WTC11 (cell line): ENCODE measurements at regions not wholly inside any gene's neighbourhood (a gene's known extent, or its start where the extent isn't known, plus 50 kb on each side); places are given as distances from the start of the nearest gene placed in this dataset.

Source experiments
- NR2C2 ChIP-seq: sonication (generic); formaldehyde crosslinking; IDR thresholded peaks from 2 replicates; pipeline ENCODE4 v1.8.0; 2022; ENCODE audit warnings: mild to moderate bottlenecking, missing genetic modification reagents
- ZNF263 ChIP-seq: sonication (generic); formaldehyde crosslinking; IDR thresholded peaks from 2 replicates; pipeline ENCODE4 v1.8.1; 2022; ENCODE audit warnings: low read depth, mild to moderate bottlenecking, moderate library complexity, missing genetic modification reagents
- TF ChIP-seq, protein P1 (sequence below): fragments of 200-600 bp; IDR thresholded peaks from 2 replicates; pipeline ENCODE4 v1.8.0; 2022; ENCODE audit warnings: antibody characterized with exemption
- TF ChIP-seq, protein P2 (sequence below): sonication (generic); formaldehyde crosslinking; IDR thresholded peaks from 2 replicates; pipeline ENCODE4 v1.8.0; 2022; ENCODE audit warnings: mild to moderate bottlenecking, missing genetic modification reagents

DNA sequence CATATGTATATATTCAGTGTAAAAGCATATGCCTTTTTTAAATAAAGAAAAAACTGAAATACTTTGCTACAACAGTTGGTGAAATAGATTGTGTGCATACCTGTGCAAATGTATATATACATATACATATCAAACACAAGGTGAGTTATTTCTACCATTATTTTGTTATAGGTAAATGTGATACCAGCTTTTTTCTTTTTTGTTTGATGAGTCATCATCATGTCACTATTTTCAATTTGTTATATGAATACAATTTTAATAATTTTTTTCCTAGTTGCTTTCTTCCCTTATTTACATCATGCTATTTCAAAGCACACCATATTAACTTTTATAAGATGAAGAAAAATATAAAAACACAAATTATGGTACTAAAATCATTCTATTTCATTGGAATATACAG is 87.0 kb upstream of the STK17B start:
- TF ChIP-seq ZNF263 (CRISPR knock-in tag) = no peak
- TF ChIP-seq, protein P1, sequence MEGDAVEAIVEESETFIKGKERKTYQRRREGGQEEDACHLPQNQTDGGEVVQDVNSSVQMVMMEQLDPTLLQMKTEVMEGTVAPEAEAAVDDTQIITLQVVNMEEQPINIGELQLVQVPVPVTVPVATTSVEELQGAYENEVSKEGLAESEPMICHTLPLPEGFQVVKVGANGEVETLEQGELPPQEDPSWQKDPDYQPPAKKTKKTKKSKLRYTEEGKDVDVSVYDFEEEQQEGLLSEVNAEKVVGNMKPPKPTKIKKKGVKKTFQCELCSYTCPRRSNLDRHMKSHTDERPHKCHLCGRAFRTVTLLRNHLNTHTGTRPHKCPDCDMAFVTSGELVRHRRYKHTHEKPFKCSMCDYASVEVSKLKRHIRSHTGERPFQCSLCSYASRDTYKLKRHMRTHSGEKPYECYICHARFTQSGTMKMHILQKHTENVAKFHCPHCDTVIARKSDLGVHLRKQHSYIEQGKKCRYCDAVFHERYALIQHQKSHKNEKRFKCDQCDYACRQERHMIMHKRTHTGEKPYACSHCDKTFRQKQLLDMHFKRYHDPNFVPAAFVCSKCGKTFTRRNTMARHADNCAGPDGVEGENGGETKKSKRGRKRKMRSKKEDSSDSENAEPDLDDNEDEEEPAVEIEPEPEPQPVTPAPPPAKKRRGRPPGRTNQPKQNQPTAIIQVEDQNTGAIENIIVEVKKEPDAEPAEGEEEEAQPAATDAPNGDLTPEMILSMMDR = no peak
- TF ChIP-seq, protein P2, sequence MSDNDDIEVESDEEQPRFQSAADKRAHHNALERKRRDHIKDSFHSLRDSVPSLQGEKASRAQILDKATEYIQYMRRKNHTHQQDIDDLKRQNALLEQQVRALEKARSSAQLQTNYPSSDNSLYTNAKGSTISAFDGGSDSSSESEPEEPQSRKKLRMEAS (CRISPR knock-in tag) = no peak
- no peak for TF ChIP-seq NR2C2 (CRISPR knock-in tag)
